ENCODE measurements at regions not wholly inside any gene's neighbourhood (a gene's known extent, or its start where the extent isn't known, plus 50 kb on each side); places are given as distances from the start of the nearest gene placed in this dataset.

DNA sequence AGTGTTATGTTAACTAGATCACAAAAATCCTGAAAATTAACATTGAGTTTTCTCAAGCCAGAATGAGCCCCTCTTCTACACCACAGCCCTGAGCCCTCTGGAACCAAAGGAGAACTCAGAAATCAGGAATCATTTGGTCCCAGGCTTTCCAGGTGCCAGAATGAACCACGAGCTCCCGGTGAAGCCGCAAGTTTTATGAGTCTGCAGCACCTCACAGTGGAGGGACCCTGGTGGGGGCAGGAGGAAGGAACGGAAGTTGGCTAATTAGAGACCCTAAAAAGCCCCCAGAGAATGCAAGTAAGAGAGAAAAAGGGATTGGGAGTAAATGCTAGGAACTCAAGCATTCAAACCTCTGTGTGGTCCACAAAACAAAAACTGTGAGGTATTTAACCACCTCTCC lies 52.9 kb upstream of the BCL2L14 start:
- DNase-seq: no peak

DNA sequence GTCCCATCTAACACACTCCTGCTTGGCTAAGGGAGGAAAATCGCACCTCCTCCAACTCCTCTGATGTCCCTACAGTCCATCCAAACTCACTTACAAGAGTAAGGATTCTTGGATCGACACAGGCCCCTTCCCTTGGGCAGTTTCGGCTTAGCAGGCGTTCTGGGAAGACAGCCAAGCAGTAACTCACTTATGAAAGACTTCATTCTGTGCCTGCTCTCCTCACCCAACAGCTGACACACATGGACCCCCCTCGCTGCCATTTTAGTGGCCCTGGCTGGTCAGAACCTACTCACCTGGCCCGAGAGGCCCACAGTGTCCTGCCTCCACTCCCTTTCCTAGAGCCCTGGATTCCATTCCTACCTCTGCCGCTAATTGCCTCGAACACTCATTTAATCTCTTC lies 52.3 kb upstream of the BCL2L14 start:
- no peak for DNase-seq

DNA sequence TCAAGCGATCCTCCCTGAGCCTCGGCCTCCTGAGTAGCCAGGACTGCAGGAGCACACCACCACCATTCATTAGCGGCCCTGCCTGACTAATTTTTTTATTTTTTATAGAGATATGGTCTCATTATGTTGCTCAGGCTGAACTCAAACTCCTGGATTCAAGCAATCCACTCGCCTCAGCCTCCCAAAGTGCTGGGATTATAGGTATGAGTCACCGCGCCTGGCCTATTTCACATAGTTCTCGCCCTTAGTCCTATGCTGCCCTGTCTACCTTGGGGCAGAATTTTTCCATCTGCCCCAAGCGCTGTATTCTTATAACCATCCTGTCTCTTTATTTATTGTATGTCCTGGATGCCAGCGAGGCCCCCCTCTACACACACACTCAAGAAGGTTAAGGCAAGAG lies 50.9 kb upstream of the BCL2L14 start:
- DNase-seq: no peak

DNA sequence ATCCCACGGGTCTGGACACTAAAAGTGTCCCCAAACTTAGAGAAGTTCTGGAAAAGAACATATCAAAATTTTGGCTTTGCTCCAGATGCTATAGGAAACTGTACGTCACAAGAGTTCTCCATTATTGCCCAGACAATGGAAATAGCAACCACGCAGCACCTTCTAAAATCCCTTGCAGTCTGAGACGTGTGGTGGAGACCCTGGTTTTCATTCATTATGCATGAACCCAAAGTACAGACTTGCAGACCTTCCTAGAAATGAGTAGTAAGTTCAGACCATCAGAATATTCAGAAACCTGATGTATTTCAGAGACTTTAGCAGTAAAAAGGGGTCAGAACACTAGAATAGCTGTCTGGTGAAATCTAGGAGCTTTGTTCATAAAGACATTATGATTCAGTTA lies 50.0 kb upstream of the BCL2L14 start:
- no peak for DNase-seq

Data from CD4-positive, alpha-beta T cell treated with Interleukin-15 for 1 hour (primary cell).